H9 (cell line): ENCODE measurements at regions not wholly inside any gene's neighbourhood (a gene's known extent, or its start where the extent isn't known, plus 50 kb on each side); places are given as distances from the start of the nearest gene placed in this dataset.
A peak's percentile ranks its signal among the peaks of the same experiment; 100 is the strongest.

Source experiments
- DNase-seq: peaks from one replicate; pipeline ENCODE4 v3.0.0-alpha.2; 2017
- H2AFZ ChIP-seq: one replicate; pipeline ENCODE4 v1.6.1; 2013; ENCODE audit warnings: mild to moderate bottlenecking, low read length, control low read depth, moderate library complexity
- H2AK5ac ChIP-seq: 2 replicates; pipeline ENCODE4 v1.6.1; 2013; ENCODE audit warnings: low read length, control low read depth, mixed read lengths; ENCODE audit not compliant: insufficient read length
- H2BK120ac ChIP-seq: one replicate; pipeline ENCODE4 v1.6.1; 2013; ENCODE audit warnings: low read depth, mild to moderate bottlenecking, low read length, control low read depth, inconsistent platforms; ENCODE audit not compliant: poor library complexity, severe bottlenecking
- H2BK12ac ChIP-seq: 2 replicates; pipeline ENCODE4 v1.6.1; 2013; ENCODE audit warnings: low read length, control low read depth, mixed read lengths, low read depth; ENCODE audit not compliant: insufficient read length
- H2BK15ac ChIP-seq: 2 replicates; pipeline ENCODE4 v1.6.1; 2013; ENCODE audit warnings: low read depth, low read length, control low read depth
- H2BK20ac ChIP-seq: one replicate; pipeline ENCODE4 v1.6.1; 2013; ENCODE audit warnings: low read depth, mild to moderate bottlenecking, low read length, control low read depth, inconsistent platforms; ENCODE audit not compliant: poor library complexity, severe bottlenecking
- H2BK5ac ChIP-seq: 2 replicates; pipeline ENCODE4 v1.6.1; 2013; ENCODE audit warnings: low read length, control low read depth, mixed read lengths; ENCODE audit not compliant: insufficient read length
- H3K14ac ChIP-seq: 2 replicates; pipeline ENCODE4 v1.6.1; 2013; ENCODE audit warnings: low read length, control low read depth; ENCODE audit not compliant: insufficient read depth
- H3K18ac ChIP-seq: 2 replicates; pipeline ENCODE4 v1.6.1; 2013; ENCODE audit warnings: low read depth, mild to moderate bottlenecking, mixed read lengths, low read length, control low read depth; ENCODE audit not compliant: insufficient read length
- H3K23ac ChIP-seq: 2 replicates; pipeline ENCODE4 v1.6.1; 2013; ENCODE audit warnings: low read length, control low read depth, mixed read lengths, low read depth; ENCODE audit not compliant: insufficient read length
- H3K23me2 ChIP-seq: 2 replicates; pipeline ENCODE4 v1.6.1; 2013; ENCODE audit warnings: low read depth, mild to moderate bottlenecking, mixed read lengths, low read length, control low read depth; ENCODE audit not compliant: insufficient read length, poor library complexity, severe bottlenecking
- H3K27ac ChIP-seq: 2 replicates; pipeline ENCODE4 v1.5.1; 2013; ENCODE audit warnings: low read length, control low read depth, mixed read lengths, low read depth; ENCODE audit not compliant: insufficient read length
- H3K27me3 ChIP-seq: 2 replicates; pipeline ENCODE4 v1.6.1; 2013; ENCODE audit warnings: low read length, control low read depth, inconsistent platforms; ENCODE audit not compliant: insufficient read depth
- H3K4ac ChIP-seq: 2 replicates; pipeline ENCODE4 v1.6.1; 2013; ENCODE audit warnings: low read depth, mild to moderate bottlenecking, control low read depth, inconsistent platforms, low read length, moderate library complexity
- H3K4me1 ChIP-seq: 2 replicates; pipeline ENCODE4 v1.6.1; 2013; ENCODE audit warnings: low read length, control low read depth, inconsistent platforms; ENCODE audit not compliant: insufficient read depth
- H3K4me2 ChIP-seq: 2 replicates; pipeline ENCODE4 v1.6.1; 2013; ENCODE audit warnings: low read length, control low read depth, mixed read lengths; ENCODE audit not compliant: insufficient read length, insufficient read depth
- H3K56ac ChIP-seq: 2 replicates; pipeline ENCODE4 v1.6.1; 2013; ENCODE audit warnings: low read depth, mild to moderate bottlenecking, mixed read lengths, low read length, control low read depth; ENCODE audit not compliant: insufficient read length
- H3K79me1 ChIP-seq: 2 replicates; pipeline ENCODE4 v1.6.1; 2013; ENCODE audit warnings: low read depth, mild to moderate bottlenecking, moderate library complexity, low read length, control low read depth, inconsistent platforms; ENCODE audit not compliant: insufficient read depth, poor library complexity, severe bottlenecking
- H3K79me2 ChIP-seq: 2 replicates; pipeline ENCODE4 v1.6.1; 2013; ENCODE audit warnings: low read length, control low read depth, inconsistent platforms; ENCODE audit not compliant: insufficient read depth
- H3K9ac ChIP-seq: 2 replicates; pipeline ENCODE4 v1.6.1; 2013; ENCODE audit warnings: low read length, control low read depth, mixed read lengths; ENCODE audit not compliant: insufficient read length; ENCODE audit errors: extremely low read depth
- H3K9me3 ChIP-seq: one replicate; pipeline ENCODE4 v1.6.1; 2013; ENCODE audit warnings: low read depth, low read length, inconsistent platforms; ENCODE audit not compliant: control insufficient read depth
- H3T11ph ChIP-seq: one replicate; pipeline ENCODE4 v1.6.1; 2013; ENCODE audit warnings: mild to moderate bottlenecking, low read length, control low read depth, inconsistent platforms
- H4K20me1 ChIP-seq: one replicate; pipeline ENCODE4 v1.6.1; 2013; ENCODE audit not compliant: control insufficient read depth, insufficient read length, insufficient read depth
- H4K5ac ChIP-seq: 2 replicates; pipeline ENCODE4 v1.6.1; 2013; ENCODE audit warnings: low read depth, mild to moderate bottlenecking, mixed read lengths, low read length, control low read depth; ENCODE audit not compliant: insufficient read length
- H4K8ac ChIP-seq: replicated peaks from 2 replicates; pipeline ENCODE4 v1.6.1; 2013; ENCODE audit warnings: low read length, control low read depth, mixed read lengths, low read depth; ENCODE audit not compliant: insufficient read length
- H4K91ac ChIP-seq: 2 replicates; pipeline ENCODE4 v1.6.1; 2013; ENCODE audit warnings: low read depth, mild to moderate bottlenecking, moderate library complexity, mixed read lengths, low read length, control low read depth; ENCODE audit not compliant: insufficient read length
- H3K27ac Mint-ChIP-seq, 3 experiments: 2 replicates in 2 of 3; 3 replicates in 1 of 3; pipeline ENCODE4 v1.8.0; 2020 to 2021; ENCODE audit warnings: mixed read lengths in 3 of 3, mild to moderate bottlenecking in 1 of 3, moderate library complexity in 1 of 3
- H3K27me3 Mint-ChIP-seq: 2 replicates; pipeline ENCODE4 v1.8.0; 2021; ENCODE audit warnings: low read depth, mild to moderate bottlenecking, moderate library complexity, mixed read lengths
- H3K36me3 Mint-ChIP-seq, 3 experiments: 2 replicates in 2 of 3; 3 replicates in 1 of 3; pipeline ENCODE4 v1.8.0; 2020 to 2021; ENCODE audit warnings: low read depth in 3 of 3, mixed read lengths in 3 of 3; ENCODE audit not compliant: insufficient read depth in 1 of 3
- H3K4me1 Mint-ChIP-seq, 2 experiments: 2 replicates each; pipeline ENCODE4 v1.8.0; 2020; ENCODE audit warnings: mixed read lengths in 2 of 2
- H3K4me3 Mint-ChIP-seq, 2 experiments: 2 replicates in 1 of 2; 3 replicates in 1 of 2; pipeline ENCODE4 v1.8.0; 2020 to 2021; ENCODE audit warnings: mild to moderate bottlenecking in 2 of 2, mixed read lengths in 2 of 2, moderate library complexity in 1 of 2
- H3K9me3 Mint-ChIP-seq, 2 experiments: 2 replicates in 1 of 2; 3 replicates in 1 of 2; pipeline ENCODE4 v1.8.0; 2020; ENCODE audit warnings: mild to moderate bottlenecking in 2 of 2, mixed read lengths in 2 of 2, moderate library complexity in 1 of 2
- CTCF ChIP-seq: fragments of 200-600 bp; sonication (generic); conservative IDR thresholded peaks from 3 replicates; pipeline ENCODE4 v1.8.0; 2021; ENCODE audit warnings: antibody characterized with exemption, mild to moderate bottlenecking
- WGBS: extraction: QIAGEN DNeasy Blood & Tissue Kit; methylation state at CpG from one replicate; pipeline ENCODE4 v1.1.7; 2013; ENCODE audit warnings: missing lambda C conversion rate, low lambda C conversion rate, mixed read lengths; ENCODE audit not compliant: insufficient read length; ENCODE audit errors: extremely low coverage; 5-methylcytosine and 5-hydroxymethylcytosine counted together

- no peaks in the 10 kb centered on the region for H3K23me2 ChIP-seq
- no peaks in the 10 kb centered on the region for H3K27me3 ChIP-seq
- H2AK5ac ChIP-seq = no peak overlapping the region
- no peaks in the 10 kb centered on the region for H3K79me1 ChIP-seq
- H3K4me3 Mint-ChIP-seq = no peak overlapping the region
- H3K27ac Mint-ChIP-seq = 0 out of 7 replicates have a peak overlapping the region, but pooled peaks of 1 of the 3 experiments have one; percentile 34
- H3K9me3 ChIP-seq = no peaks in the 10 kb centered on the region
- no peak for TF ChIP-seq CTCF
- no peak overlapping the region for H2BK120ac ChIP-seq
- no peak overlapping the region for H2BK20ac ChIP-seq
- H2BK15ac ChIP-seq = no peak overlapping the region
- no peak overlapping the region for H4K8ac ChIP-seq
- H3K4me1 Mint-ChIP-seq = no peaks in the 10 kb centered on the region
- H3K4me1 ChIP-seq = no peaks in the 10 kb centered on the region
- no peak overlapping the region for H4K5ac ChIP-seq
- H3K18ac ChIP-seq = no peak overlapping the region
- H3K23ac ChIP-seq = no peak overlapping the region
- H3K14ac ChIP-seq = no peak overlapping the region
- no peaks in the 10 kb centered on the region for H3K27me3 Mint-ChIP-seq
- no peaks in the 10 kb centered on the region for H3K36me3 Mint-ChIP-seq
- no peak overlapping the region for H2AFZ ChIP-seq
- DNase-seq = no peak
- H3T11ph ChIP-seq = no peak overlapping the region
- H3K4me2 ChIP-seq = no peak overlapping the region
- no peak overlapping the region for H3K56ac ChIP-seq
- no peak overlapping the region for H3K4ac ChIP-seq
- H3K9me3 Mint-ChIP-seq = no peaks in the 10 kb centered on the region
- WGBS = no CpG with 5 or more reads among the region's 4 CpGs
- H3K9ac ChIP-seq = no peak overlapping the region
- no peak overlapping the region for H3K27ac ChIP-seq
- no peak overlapping the region for H2BK5ac ChIP-seq
- no peak overlapping the region for H2BK12ac ChIP-seq
- H3K79me2 ChIP-seq = no peaks in the 10 kb centered on the region
- no peaks in the 10 kb centered on the region for H4K20me1 ChIP-seq
- no peak overlapping the region for H4K91ac ChIP-seq
These were observed 894.7 kb upstream of the INTU start for GRCh38 chr4:126737899-126738526.
